ENCODE measurements at regions not wholly inside any gene's neighbourhood (a gene's known extent, or its start where the extent isn't known, plus 50 kb on each side); places are given as distances from the start of the nearest gene placed in this dataset.
A peak's percentile ranks its signal among the peaks of the same experiment; 100 is the strongest.

DNA sequence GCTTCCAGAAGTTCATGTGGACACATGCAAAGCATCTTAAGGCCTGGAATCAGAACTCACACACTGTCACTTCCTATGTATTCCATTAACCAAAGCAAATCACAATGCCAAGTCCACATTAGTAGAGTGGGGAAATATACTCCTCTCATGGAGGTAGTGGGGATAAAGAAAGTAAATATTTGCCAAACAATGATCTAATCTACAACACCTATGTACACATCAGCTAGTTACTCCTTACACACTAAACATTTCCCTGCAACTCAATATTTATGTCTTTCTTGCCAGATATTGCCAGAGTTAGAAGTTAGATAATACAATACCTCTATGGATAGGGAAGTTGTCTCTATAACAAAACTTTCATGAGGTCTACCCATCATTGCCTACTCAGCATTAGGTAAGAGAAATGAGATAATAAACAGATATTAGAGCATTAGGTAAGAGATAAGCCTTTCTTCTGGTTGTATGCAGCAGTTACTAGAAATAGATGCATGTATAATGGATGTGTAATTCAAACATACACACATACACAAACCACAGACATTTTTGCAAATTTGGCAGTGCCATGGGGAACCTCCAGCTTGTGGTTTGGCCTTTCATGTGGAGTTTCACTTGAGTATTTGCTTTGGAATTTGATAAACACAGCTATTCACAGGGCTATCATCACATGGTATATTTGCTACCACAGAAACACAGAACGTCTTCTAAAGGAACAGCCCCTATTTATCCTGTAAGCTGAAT, 196.5 kb downstream of the TLE1 start:
- H3K4me3 ChIP-seq (ENCODE audit: low read length) = no peak overlapping the region
- peak; percentile 93 for DNase-seq (ENCODE audit: low read depth)
- TF ChIP-seq, protein P1, sequence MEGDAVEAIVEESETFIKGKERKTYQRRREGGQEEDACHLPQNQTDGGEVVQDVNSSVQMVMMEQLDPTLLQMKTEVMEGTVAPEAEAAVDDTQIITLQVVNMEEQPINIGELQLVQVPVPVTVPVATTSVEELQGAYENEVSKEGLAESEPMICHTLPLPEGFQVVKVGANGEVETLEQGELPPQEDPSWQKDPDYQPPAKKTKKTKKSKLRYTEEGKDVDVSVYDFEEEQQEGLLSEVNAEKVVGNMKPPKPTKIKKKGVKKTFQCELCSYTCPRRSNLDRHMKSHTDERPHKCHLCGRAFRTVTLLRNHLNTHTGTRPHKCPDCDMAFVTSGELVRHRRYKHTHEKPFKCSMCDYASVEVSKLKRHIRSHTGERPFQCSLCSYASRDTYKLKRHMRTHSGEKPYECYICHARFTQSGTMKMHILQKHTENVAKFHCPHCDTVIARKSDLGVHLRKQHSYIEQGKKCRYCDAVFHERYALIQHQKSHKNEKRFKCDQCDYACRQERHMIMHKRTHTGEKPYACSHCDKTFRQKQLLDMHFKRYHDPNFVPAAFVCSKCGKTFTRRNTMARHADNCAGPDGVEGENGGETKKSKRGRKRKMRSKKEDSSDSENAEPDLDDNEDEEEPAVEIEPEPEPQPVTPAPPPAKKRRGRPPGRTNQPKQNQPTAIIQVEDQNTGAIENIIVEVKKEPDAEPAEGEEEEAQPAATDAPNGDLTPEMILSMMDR (IDR thresholded peaks at IDR 0.05; ENCODE audit: insufficient read depth, low read depth, low read length, missing control alignments) = no peak

- peak; percentile 63 for DNase-seq (ENCODE audit: low read depth)
- TF ChIP-seq, protein P1 (IDR thresholded peaks at IDR 0.05; ENCODE audit: insufficient read depth, low read depth, low read length, missing control alignments) = no peak
- H3K4me3 ChIP-seq (ENCODE audit: low read length) = no peak overlapping the region
These were observed 198.6 kb downstream of the TLE1 start for GRCh38 chr9:81490605-81491331.

- no peak for DNase-seq (ENCODE audit: low read depth)
- TF ChIP-seq, protein P1 (IDR thresholded peaks at IDR 0.05; ENCODE audit: insufficient read depth, low read depth, low read length, missing control alignments) = no peak
- H3K4me3 ChIP-seq (ENCODE audit: low read length) = no peak overlapping the region
These were observed 200.3 kb downstream of the TLE1 start for GRCh38 chr9:81489046-81489445.

DNA sequence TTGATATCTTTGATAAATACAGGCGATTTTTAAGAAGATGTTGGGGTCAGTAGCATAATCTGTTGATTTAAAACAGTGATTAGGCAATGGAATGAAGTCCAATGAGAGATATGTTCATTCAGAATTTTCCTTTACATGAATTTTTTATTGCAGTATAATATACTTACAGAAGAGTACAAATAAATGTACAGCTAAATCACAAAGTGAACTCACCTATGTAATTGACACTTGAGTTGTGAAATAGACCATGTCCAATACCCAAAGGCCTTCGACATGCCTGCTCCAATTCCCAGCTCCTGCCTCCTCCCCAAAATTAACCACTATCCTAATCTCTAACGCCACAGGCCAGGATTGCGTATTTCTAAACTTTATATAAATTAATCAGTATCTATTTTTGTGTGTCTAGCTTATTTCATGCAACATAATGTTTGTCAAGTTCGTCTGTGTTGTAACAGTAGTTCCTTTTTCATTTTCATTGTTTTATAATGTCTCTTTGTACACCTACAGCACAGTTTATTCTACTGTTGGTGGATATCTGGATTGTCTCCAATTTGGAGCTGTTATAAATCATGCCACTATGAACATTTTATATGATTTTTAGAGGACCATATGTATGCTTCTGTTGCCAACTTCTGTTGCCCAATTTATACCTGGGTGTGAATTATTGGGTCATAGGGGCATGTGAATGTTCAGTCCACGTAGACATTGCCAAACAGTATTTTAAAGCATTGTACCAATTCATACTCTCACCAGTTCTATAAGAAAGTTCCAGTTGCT, 208.3 kb downstream of the TLE1 start:
- no peak overlapping the region for H3K4me3 ChIP-seq (ENCODE audit: low read length)
- TF ChIP-seq, protein P1 (IDR thresholded peaks at IDR 0.05; ENCODE audit: insufficient read depth, low read depth, low read length, missing control alignments) = no peak
- DNase-seq (ENCODE audit: low read depth) = no peak

DNA sequence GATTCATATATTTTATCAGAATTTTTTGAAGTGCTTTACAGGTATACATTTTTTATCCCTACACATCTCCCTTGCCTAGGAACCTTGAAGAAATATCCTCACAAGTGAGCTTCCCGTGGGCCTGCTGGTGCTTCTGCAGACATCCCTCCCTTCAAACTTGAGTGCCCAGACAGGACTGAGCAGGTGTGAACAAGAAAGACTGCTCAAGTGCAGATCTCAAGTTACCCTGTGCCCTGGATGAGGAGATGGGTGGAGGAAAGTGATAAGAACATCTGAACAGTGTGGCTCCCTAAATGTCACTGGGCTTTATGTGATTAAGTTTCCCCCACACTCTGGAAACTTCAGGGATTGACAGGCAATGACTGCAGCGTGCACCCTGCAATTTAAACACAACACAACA, 209.8 kb downstream of the TLE1 start:
- no peak overlapping the region for H3K4me3 ChIP-seq (ENCODE audit: low read length)
- peak; percentile 57 for DNase-seq (ENCODE audit: low read depth)
- TF ChIP-seq, protein P1 (IDR thresholded peaks at IDR 0.05; ENCODE audit: insufficient read depth, low read depth, low read length, missing control alignments) = no peak

- TF ChIP-seq, protein P1 (IDR thresholded peaks at IDR 0.05; ENCODE audit: insufficient read depth, low read depth, low read length, missing control alignments) = no peak
- no peak overlapping the region for H3K4me3 ChIP-seq (ENCODE audit: low read length)
- DNase-seq (ENCODE audit: low read depth) = no peak
These were observed 211.7 kb downstream of the TLE1 start for GRCh38 chr9:81477669-81478068.
